Upper lobe of left lung (tissue), 4 donors: ENCODE measurements at regions not wholly inside any gene's neighbourhood (a gene's known extent, or its start where the extent isn't known, plus 50 kb on each side); places are given as distances from the start of the nearest gene placed in this dataset.

ENCODE experiments used
- CTCF ChIP-seq, 6 experiments: fragments of 450-650 bp in 4 of 6; fragments of 200-600 bp in 2 of 6; sonication (generic) in 2 of 6; IDR thresholded peaks; one replicate each; pipeline ENCODE4 v1.5.1; 2016 to 2019; ENCODE audit warnings: antibody characterized with exemption in 6 of 6
- EP300 ChIP-seq, 4 donors: sonication (generic); formaldehyde crosslinking; IDR thresholded peaks; one replicate each; pipeline ENCODE4 v1.5.1; 2017; ENCODE audit warnings: antibody characterized with exemption in 4 of 4, control low read depth in 2 of 4
- POLR2A ChIP-seq, 4 donors: fragments of 450-650 bp; IDR thresholded peaks; one replicate each; pipeline ENCODE4 v1.5.1; 2016 to 2017; ENCODE audit warnings: antibody characterized with exemption in 4 of 4, mild to moderate bottlenecking in 2 of 4
- POLR2AphosphoS5 ChIP-seq, 2 donors: sonication (generic); formaldehyde crosslinking; IDR thresholded peaks; one replicate each; pipeline ENCODE4 v1.5.1; 2017; ENCODE audit warnings: antibody characterized with exemption in 2 of 2

GRCh38 chr16:65793781-65794180 lies 572.7 kb upstream of the CDH5 start:
- no peak for TF ChIP-seq CTCF (IDR thresholded peaks at IDR 0.05)
- no peak for TF ChIP-seq EP300 (IDR thresholded peaks at IDR 0.05)
- no peak for TF ChIP-seq POLR2A (IDR thresholded peaks at IDR 0.05)
- TF ChIP-seq POLR2AphosphoS5 (IDR thresholded peaks at IDR 0.05), result no peak
